ENCODE measurements at regions not wholly inside any gene's neighbourhood (a gene's known extent, or its start where the extent isn't known, plus 50 kb on each side); places are given as distances from the start of the nearest gene placed in this dataset.

DNA sequence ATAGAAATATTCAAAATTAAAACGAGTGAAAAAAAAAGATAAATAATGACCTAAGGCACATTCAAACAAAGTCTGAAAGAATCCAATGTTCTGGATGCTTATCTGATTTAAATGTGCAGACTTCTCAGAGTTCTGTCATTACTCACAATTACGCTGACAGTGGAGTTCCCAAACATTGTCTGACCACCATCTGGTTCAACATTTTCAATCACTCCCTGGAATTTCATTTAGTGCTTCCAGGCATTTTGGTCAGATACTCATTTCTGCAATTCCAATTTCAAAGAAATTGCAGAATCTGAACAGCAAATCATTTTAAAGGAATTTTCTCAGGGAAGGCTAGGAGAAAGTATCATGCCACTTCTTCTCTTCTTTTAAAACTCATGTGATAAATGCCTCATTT is 398.2 kb upstream of the PDE3A start:
- H3K4me3 ChIP-seq, result no peak overlapping the region
- no peaks in the 10 kb centered on the region for H3K9me3 ChIP-seq (ENCODE audit: low read depth)
- peak in 1 of 2 donors; percentile 70 for DNase-seq (ENCODE audit: low read depth in 1 of 2, low spot score in 1 of 2)
- H3K4me1 ChIP-seq (ENCODE audit: low read depth), result no peaks in the 10 kb centered on the region
- no peak overlapping the region for H3K27ac ChIP-seq
- TF ChIP-seq CTCF (IDR thresholded peaks at IDR 0.05; ENCODE audit: low read depth, low read length), result no peak
- H3K36me3 ChIP-seq, result no peaks in the 10 kb centered on the region
- no peaks in the 10 kb centered on the region for H3K27me3 ChIP-seq

- TF ChIP-seq CTCF (IDR thresholded peaks at IDR 0.05; ENCODE audit: low read depth, low read length), result no peak
- no peak for DNase-seq (ENCODE audit: low read depth in 1 of 2, low spot score in 1 of 2)
- no peak overlapping the region for H3K4me3 ChIP-seq
- no peaks in the 10 kb centered on the region for H3K27me3 ChIP-seq
- no peaks in the 10 kb centered on the region for H3K4me1 ChIP-seq (ENCODE audit: low read depth)
- no peaks in the 10 kb centered on the region for H3K36me3 ChIP-seq
- no peak overlapping the region for H3K27ac ChIP-seq
- no peaks in the 10 kb centered on the region for H3K9me3 ChIP-seq (ENCODE audit: low read depth)
Measured at GRCh38 chr12:19970821-19971220, 397.5 kb upstream of the PDE3A start.

DNA sequence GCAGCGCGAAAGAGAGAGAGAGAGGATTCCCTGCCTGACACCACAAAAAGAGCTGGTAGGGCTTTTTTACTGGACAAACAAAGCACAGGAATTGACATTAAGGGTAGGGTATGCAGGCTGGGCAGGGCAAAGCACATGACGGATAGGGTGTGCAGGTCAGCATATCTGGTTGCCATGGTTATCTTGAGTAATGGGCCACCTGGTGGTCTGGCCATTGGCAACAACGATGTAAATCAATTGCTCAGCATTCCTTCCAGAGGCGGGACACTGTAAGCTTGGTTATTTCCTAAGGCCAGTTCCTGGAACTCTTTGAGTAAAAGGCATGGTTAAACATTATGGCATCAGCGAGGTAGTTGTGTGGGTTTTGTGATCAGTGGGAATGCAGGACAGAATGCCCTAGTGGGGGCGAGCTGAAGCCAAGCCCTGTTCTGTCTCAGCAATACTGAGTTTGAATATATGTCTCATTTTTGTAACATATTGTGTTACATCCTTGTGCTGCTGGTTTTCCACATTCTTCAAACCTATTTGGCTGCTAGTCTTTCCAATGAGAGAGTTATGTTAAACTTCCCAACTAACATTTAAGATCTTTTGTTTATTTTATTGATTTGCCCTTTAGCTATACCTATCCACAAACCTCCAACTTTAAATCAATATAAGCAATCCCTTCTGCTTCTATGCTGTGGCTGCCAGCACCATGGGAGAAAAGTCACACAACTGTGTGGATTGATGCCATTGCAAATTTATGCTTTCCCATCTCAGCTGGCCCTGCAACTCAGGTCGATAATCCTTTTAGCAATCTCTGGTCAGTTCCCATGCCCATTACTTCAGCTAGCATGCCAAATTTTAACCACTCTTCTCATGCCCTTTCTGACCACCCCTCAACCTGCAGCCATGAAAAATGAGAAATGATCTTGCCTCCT is 396.7 kb upstream of the PDE3A start:
- no peaks in the 10 kb centered on the region for H3K9me3 ChIP-seq (ENCODE audit: low read depth)
- no peaks in the 10 kb centered on the region for H3K27me3 ChIP-seq
- H3K4me3 ChIP-seq, result no peak overlapping the region
- no peaks in the 10 kb centered on the region for H3K4me1 ChIP-seq (ENCODE audit: low read depth)
- no peaks in the 10 kb centered on the region for H3K36me3 ChIP-seq
- TF ChIP-seq CTCF (IDR thresholded peaks at IDR 0.05; ENCODE audit: low read depth, low read length), result no peak
- H3K27ac ChIP-seq, result no peak overlapping the region
- peak in 1 of 2 donors; percentile 14 for DNase-seq (ENCODE audit: low read depth in 1 of 2, low spot score in 1 of 2)

GRCh38 chr12:19972325-19973288 is 395.7 kb upstream of the PDE3A start:
- Histone ChIP-seq H3K36me3 (no peaks in the 10 kb centered on the region), H3K27ac (no peak overlapping the region), H3K4me1 (ENCODE audit: low read depth) (no peaks in the 10 kb centered on the region), H3K9me3 (ENCODE audit: low read depth) (no peaks in the 10 kb centered on the region), H3K4me3 (no peak overlapping the region), H3K27me3 (no peaks in the 10 kb centered on the region)
- no peak for DNase-seq (ENCODE audit: low read depth in 1 of 2, low spot score in 1 of 2)
- no peak for TF ChIP-seq CTCF (IDR thresholded peaks at IDR 0.05; ENCODE audit: low read depth, low read length)

DNA sequence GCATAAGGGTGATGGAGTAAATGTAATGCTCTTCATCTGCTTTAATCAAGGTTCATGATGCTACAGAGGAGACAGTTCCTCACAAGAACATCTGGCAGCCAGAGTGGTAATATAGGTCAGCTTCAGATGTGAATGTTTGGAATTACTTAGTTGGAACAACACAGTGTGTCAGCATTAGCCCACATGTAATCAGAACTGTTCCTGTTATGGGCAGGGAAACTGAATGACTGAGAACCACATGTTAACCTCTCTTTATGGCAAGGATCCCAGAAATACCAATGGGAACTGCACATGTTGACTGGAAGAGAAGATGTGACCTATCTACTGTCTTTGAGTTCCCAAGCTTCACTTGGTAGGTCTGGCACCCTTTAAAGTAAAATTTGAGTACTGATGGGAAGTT is 390.1 kb upstream of the PDE3A start:
- Histone ChIP-seq H3K4me3 (no peak overlapping the region), H3K9me3 (ENCODE audit: low read depth) (no peaks in the 10 kb centered on the region), H3K27me3 (no peaks in the 10 kb centered on the region), H3K36me3 (no peaks in the 10 kb centered on the region), H3K4me1 (ENCODE audit: low read depth) (no peaks in the 10 kb centered on the region), H3K27ac (no peak overlapping the region)
- no peak for TF ChIP-seq CTCF (IDR thresholded peaks at IDR 0.05; ENCODE audit: low read depth, low read length)
- DNase-seq (ENCODE audit: low read depth in 1 of 2, low spot score in 1 of 2), result peak in 1 of 2 donors; percentile 88

All from cardiac muscle cell (in vitro differentiated cells and primary cell).